ENCODE measurements at regions not wholly inside any gene's neighbourhood (a gene's known extent, or its start where the extent isn't known, plus 50 kb on each side); places are given as distances from the start of the nearest gene placed in this dataset.

DNA sequence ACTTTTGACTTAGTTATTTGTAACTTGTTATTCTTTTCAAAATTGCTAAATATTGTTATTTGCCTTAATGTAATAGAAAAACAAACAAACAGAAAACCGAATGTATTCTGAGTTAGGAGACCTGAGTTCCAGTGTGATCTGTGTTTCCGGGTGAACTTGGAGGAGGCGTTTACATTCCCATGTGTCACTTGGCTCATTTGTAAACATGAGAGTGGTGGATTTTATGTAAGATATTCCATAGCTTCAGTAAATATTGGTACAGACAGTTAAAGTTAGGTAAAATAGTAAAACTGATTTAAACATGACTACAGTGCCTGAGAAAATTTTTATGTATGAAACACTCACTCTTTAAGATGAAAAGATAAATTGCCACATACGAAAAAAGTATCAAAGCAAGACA is 287.3 kb upstream of the POU1F1 start:
- WGBS, 2 donors: 52 to 60% methylated on average over 4 of the region's 4 CpGs

GRCh38 chr3:87558492-87558891 is 282.1 kb upstream of the POU1F1 start:
- intact Hi-C loops (cut with DNase I; ENCODE audit: low total_unique reads): no loop called here
- no peak for TF ChIP-seq POLR2A (IDR thresholded peaks at IDR 0.05)
- 91 to 93% methylated on average over 3 of the region's 3 CpGs for WGBS, 2 donors
- no peak overlapping the region for H3K4me3 ChIP-seq (ENCODE audit: low read depth, poor library complexity, severe bottlenecking)
- no peak for DNase-seq (ENCODE audit: low spot score in 2 of 2)

More for the DNA sequence above, 287.3 kb upstream of the POU1F1 start:
- TF ChIP-seq, protein P1, sequence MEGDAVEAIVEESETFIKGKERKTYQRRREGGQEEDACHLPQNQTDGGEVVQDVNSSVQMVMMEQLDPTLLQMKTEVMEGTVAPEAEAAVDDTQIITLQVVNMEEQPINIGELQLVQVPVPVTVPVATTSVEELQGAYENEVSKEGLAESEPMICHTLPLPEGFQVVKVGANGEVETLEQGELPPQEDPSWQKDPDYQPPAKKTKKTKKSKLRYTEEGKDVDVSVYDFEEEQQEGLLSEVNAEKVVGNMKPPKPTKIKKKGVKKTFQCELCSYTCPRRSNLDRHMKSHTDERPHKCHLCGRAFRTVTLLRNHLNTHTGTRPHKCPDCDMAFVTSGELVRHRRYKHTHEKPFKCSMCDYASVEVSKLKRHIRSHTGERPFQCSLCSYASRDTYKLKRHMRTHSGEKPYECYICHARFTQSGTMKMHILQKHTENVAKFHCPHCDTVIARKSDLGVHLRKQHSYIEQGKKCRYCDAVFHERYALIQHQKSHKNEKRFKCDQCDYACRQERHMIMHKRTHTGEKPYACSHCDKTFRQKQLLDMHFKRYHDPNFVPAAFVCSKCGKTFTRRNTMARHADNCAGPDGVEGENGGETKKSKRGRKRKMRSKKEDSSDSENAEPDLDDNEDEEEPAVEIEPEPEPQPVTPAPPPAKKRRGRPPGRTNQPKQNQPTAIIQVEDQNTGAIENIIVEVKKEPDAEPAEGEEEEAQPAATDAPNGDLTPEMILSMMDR (IDR thresholded peaks at IDR 0.05): no peak
- TF ChIP-seq POLR2A (IDR thresholded peaks at IDR 0.05): no peak
- no peak overlapping the region for H3K4me3 ChIP-seq (ENCODE audit: low read depth, poor library complexity, severe bottlenecking)
- intact Hi-C loops (cut with DNase I; ENCODE audit: low total_unique reads): no loop called here
- no peak for DNase-seq (ENCODE audit: low spot score in 2 of 2)

GRCh38 chr3:87555290-87555689 is 278.9 kb upstream of the POU1F1 start:
- no peak overlapping the region for H3K4me3 ChIP-seq (ENCODE audit: low read depth, poor library complexity, severe bottlenecking)
- TF ChIP-seq, protein P1 (IDR thresholded peaks at IDR 0.05): no peak
- no peak for TF ChIP-seq POLR2A (IDR thresholded peaks at IDR 0.05)
- DNase-seq (ENCODE audit: low spot score in 2 of 2): no peak
- intact Hi-C loops (cut with DNase I; ENCODE audit: low total_unique reads): no loop called here
- 0 to 16% methylated on average over 1 of the region's 1 CpG for WGBS, 2 donors

DNA sequence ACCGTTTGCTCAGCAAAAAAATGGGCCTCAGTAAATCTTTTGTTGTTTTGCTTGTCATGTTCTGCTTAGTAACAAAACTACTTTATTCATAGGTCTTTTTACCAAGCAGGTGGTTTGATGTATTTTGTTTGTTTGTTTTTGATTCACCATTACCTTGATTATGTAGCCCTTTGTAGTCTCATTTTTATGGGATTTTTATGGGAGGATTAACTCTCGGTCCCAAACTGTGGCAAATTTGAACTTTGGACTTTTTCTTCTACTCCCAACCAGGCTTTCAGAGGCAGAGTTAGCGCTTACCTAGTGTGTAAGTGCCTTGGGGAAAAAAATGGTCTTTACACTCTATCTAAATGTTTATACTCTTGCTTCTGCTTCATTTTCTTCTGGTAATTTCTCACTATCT is 276.7 kb upstream of the POU1F1 start:
- intact Hi-C loops (cut with DNase I; ENCODE audit: low total_unique reads): no loop called here
- H3K4me3 ChIP-seq (ENCODE audit: low read depth, poor library complexity, severe bottlenecking): no peak overlapping the region
- TF ChIP-seq POLR2A (IDR thresholded peaks at IDR 0.05): no peak
- TF ChIP-seq, protein P1 (IDR thresholded peaks at IDR 0.05): no peak
- 78 to 84% methylated on average over 3 of the region's 3 CpGs for WGBS, 2 donors
- no peak for DNase-seq (ENCODE audit: low spot score in 2 of 2)

- 83 to 84% methylated on average over 3 of the region's 3 CpGs for WGBS, 2 donors
- intact Hi-C loops (cut with DNase I; ENCODE audit: low total_unique reads): no loop called here
These were observed 274.5 kb upstream of the POU1F1 start for GRCh38 chr3:87550892-87551291.

DNA sequence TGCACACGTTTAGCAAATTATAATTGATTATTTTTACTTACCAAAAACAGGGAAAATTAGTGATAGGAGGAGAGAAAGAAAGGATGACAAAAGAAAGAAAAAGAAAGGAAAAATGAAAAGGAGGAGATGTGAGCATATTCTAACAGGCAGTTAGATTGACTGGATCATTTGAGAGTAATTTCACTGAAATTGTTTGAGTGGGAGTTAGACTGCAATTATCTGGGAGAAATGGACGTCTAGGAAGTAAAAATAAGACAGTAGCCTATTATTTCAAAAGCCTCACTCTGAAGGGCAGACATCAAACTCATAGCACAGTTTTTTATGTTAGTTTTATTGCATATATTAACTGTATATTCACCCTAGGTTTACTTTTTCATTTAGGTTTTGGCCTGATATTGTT is 272.8 kb upstream of the POU1F1 start:
- intact Hi-C loops (cut with DNase I; ENCODE audit: low total_unique reads): no loop called here

More at GRCh38 chr3:87550892-87551291, 274.5 kb upstream of the POU1F1 start:
- DNase-seq (ENCODE audit: low spot score in 2 of 2): no peak
- TF ChIP-seq, protein P1 (IDR thresholded peaks at IDR 0.05): no peak
- no peak for TF ChIP-seq POLR2A (IDR thresholded peaks at IDR 0.05)
- H3K4me3 ChIP-seq (ENCODE audit: low read depth, poor library complexity, severe bottlenecking): no peak overlapping the region

More for the DNA sequence above, 272.8 kb upstream of the POU1F1 start:
- 32 to 35% methylated on average over 2 of the region's 2 CpGs for WGBS, 2 donors
- H3K4me3 ChIP-seq (ENCODE audit: low read depth, poor library complexity, severe bottlenecking): no peak overlapping the region
- DNase-seq (ENCODE audit: low spot score in 2 of 2): no peak
- TF ChIP-seq, protein P1 (IDR thresholded peaks at IDR 0.05): no peak
- no peak for TF ChIP-seq POLR2A (IDR thresholded peaks at IDR 0.05)

Data from lower leg skin (tissue), 4 donors.